ENCODE measurements at regions not wholly inside any gene's neighbourhood (a gene's known extent, or its start where the extent isn't known, plus 50 kb on each side); places are given as distances from the start of the nearest gene placed in this dataset.

DNA sequence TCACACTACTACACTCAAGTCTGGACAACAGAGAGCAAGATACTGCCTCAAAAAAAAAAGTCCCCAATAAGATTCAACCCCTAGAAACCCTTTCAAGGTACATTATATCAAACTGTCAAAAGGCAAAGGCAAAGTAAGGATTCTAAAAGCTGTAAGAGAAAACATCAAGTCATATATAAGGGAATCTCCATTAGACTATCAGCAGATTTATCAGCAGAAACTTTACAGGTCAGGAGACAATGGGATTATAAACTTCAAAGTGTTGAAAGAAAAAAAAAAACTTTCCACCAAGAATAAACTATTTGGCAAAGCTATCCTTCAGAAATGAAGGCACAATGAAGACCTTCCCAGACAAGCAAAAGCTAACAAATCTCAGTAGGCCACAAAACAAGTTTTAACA is 63.5 kb upstream of the DMRT1 start:
- DNase-seq, result no peak

DNA sequence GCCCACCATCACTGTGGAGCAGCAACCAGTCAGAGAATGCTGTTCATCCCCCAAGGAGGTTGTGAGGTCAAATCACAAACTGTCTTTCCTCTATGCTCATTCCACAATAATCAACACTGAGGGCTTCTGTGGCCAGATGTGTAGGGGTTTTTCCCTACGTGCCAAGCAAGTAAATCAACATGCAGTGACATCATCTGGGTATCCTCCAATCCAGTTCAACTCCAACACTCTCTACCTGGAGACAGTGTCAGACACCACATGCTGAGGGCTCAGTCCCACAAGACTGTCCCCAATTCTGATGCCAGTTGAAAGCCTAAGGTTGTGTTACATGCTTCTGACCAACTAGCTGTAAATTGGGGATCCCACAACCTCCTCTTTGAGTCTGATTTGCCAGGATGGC is 57.3 kb upstream of the DMRT1 start:
- no peak for DNase-seq

GRCh38 chr9:784916-785315 is 56.6 kb upstream of the DMRT1 start:
- DNase-seq, result no peak

DNA sequence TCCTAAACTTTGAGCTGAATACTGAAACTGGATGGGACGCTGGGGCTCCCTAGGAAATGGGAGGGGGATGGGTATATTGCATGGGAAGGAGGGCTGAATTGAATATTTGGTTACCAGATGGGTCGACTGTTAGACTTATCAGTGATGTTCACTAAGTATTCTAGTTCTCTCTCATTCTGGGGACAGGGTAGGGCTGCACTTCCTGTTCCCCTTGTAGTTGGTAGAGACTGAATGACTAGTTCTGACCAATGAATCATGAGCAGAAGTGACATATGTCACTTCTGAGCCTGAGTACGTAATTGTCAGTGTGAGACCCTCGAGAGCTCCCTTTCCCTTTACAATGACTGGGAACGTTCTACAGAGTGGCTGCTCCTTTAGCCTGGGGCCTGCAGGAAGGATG is 55.5 kb upstream of the DMRT1 start:
- peak; percentile 32 for DNase-seq

GRCh38 chr9:786405-786804 is 55.1 kb upstream of the DMRT1 start:
- DNase-seq, result no peak

DNA sequence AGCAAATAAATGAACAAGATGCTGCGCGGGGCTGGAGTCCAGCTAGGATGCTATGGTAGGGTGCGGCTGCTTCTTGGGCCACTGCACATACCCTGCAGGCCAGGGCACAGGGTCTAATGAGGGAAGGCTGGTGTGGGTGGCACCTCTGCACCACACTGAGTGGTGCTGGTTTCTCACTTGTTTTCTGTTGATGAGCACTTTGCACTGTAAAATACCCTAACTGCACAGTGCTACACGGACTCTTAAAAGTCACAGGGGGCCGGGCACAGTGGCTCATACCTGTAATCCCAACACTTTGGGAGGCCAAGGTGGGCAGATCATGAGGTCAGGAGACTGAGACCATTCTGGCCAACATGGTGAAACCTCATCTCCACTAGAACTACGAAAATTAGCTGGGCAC is 52.7 kb upstream of the DMRT1 start:
- no peak for DNase-seq

All from activated CD4-positive, alpha-beta T cell treated with anti-CD3 and anti-CD28 coated beads, Interleukin-10, Interleukin-2, amounts not matched to agents 100 ng/mL and 50 ng/mL, durations not matched to agents 16 hours and 8 hours (primary cell).